ENCODE measurements at regions not wholly inside any gene's neighbourhood (a gene's known extent, or its start where the extent isn't known, plus 50 kb on each side); places are given as distances from the start of the nearest gene placed in this dataset.

DNA sequence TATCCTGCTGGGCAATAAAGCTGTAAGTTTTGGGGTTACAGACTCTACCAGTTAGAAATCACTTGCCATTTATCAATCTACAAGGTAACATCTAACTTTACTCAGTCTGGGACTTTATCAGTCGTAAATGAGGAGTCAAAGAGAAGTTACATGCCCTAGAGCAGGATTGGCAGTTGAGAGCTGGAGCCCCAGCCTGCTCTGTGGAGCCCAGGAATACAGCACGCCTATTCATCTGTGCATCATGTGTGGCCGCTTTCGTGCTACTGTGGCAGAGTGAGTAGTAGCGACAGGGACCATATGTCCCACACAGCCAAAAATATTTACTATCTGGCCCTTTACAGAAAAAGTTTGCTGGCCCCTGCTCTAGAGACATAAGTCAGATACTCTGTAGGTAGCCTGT lies 152.5 kb upstream of the NTRK2 start:
- no peak for TF ChIP-seq POLR2A (IDR thresholded peaks at IDR 0.05; ENCODE audit: low read depth)
- TF ChIP-seq, protein P1, sequence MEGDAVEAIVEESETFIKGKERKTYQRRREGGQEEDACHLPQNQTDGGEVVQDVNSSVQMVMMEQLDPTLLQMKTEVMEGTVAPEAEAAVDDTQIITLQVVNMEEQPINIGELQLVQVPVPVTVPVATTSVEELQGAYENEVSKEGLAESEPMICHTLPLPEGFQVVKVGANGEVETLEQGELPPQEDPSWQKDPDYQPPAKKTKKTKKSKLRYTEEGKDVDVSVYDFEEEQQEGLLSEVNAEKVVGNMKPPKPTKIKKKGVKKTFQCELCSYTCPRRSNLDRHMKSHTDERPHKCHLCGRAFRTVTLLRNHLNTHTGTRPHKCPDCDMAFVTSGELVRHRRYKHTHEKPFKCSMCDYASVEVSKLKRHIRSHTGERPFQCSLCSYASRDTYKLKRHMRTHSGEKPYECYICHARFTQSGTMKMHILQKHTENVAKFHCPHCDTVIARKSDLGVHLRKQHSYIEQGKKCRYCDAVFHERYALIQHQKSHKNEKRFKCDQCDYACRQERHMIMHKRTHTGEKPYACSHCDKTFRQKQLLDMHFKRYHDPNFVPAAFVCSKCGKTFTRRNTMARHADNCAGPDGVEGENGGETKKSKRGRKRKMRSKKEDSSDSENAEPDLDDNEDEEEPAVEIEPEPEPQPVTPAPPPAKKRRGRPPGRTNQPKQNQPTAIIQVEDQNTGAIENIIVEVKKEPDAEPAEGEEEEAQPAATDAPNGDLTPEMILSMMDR (IDR thresholded peaks at IDR 0.05) = no peak

All from esophagus muscularis mucosa (tissue), 3 donors.